KMS-11 (cell line): ENCODE measurements at regions not wholly inside any gene's neighbourhood (a gene's known extent, or its start where the extent isn't known, plus 50 kb on each side); places are given as distances from the start of the nearest gene placed in this dataset.

ENCODE experiments used
- H2AFZ ChIP-seq: fragments of 200-600 bp; sonication (generic); 2 replicates; pipeline ENCODE4 v1.6.1; 2016; ENCODE audit warnings: antibody characterized with exemption, mixed run types, low read depth
- H3K27ac ChIP-seq: fragments of 200-600 bp; sonication (generic); 2 replicates; pipeline ENCODE4 v1.6.1; 2016; ENCODE audit warnings: mild to moderate bottlenecking, mixed run types
- H3K27me3 ChIP-seq: fragments of 200-600 bp; sonication (generic); 2 replicates; pipeline ENCODE4 v1.6.1; 2017; ENCODE audit warnings: mild to moderate bottlenecking, low read depth, mixed run types, moderate library complexity; ENCODE audit not compliant: insufficient read depth
- H3K36me3 ChIP-seq: fragments of 200-600 bp; sonication (generic); 2 replicates; pipeline ENCODE4 v1.6.1; 2017; ENCODE audit warnings: mild to moderate bottlenecking, mixed run types; ENCODE audit not compliant: insufficient read depth
- H3K4me1 ChIP-seq: fragments of 200-600 bp; sonication (generic); 2 replicates; pipeline ENCODE4 v1.6.1; 2016; ENCODE audit warnings: mild to moderate bottlenecking, low read depth, mixed run types; ENCODE audit not compliant: poor library complexity, severe bottlenecking
- H3K4me2 ChIP-seq: fragments of 200-600 bp; sonication (generic); 2 replicates; pipeline ENCODE4 v1.7.0; 2016; ENCODE audit warnings: mild to moderate bottlenecking, mixed run types
- H3K4me3 ChIP-seq: fragments of 200-600 bp; sonication (generic); IDR thresholded peaks from 2 replicates; pipeline ENCODE4 v1.6.1; 2017; ENCODE audit warnings: low read depth, low read length, mixed read lengths; ENCODE audit not compliant: insufficient read depth
- H3K79me2 ChIP-seq: fragments of 200-600 bp; sonication (generic); 2 replicates; pipeline ENCODE4 v1.6.1; 2016; ENCODE audit warnings: low read depth, mixed run types; ENCODE audit not compliant: insufficient read depth
- H3K9ac ChIP-seq: fragments of 200-600 bp; sonication (generic); 2 replicates; pipeline ENCODE4 v1.6.1; 2016; ENCODE audit warnings: mild to moderate bottlenecking, mixed run types
- H4K20me1 ChIP-seq: fragments of 200-600 bp; sonication (generic); 2 replicates; pipeline ENCODE4 v1.6.1; 2016; ENCODE audit warnings: mild to moderate bottlenecking, mixed run types; ENCODE audit not compliant: insufficient read depth
- TF ChIP-seq, protein P1 (sequence below): fragments of 200-600 bp; sonication (generic); conservative IDR thresholded peaks from 2 replicates; pipeline ENCODE4 v1.6.1; 2017; ENCODE audit warnings: low read depth, mild to moderate bottlenecking, antibody characterized with exemption, low read length, moderate library complexity, mixed read lengths

DNA sequence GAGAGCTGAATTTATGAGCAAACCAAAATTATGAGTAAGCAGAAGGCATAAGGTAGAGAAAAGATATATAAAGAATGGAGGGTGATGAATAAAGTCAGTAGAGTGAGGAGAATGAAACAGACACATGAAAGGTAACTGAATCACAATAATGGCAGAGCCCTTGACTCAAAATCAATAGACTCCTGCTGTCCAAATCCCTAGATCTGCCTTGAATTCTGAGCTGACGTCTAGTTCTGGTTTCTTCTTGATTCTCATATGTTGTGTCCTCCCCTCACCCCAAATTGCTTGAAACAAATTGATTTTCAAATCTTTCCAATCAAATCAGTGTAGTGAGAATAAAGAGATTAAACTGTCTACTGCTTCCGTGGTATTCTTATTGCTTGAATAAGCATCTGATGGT, 86.6 kb upstream of the IQCM start:
- Histone ChIP-seq H4K20me1 (no peaks in the 10 kb centered on the region), H3K36me3 (no peaks in the 10 kb centered on the region), H3K4me3 (no peak overlapping the region), H3K9ac (no peak overlapping the region), H2AFZ (no peak overlapping the region), H3K79me2 (no peaks in the 10 kb centered on the region), H3K27me3 (no peaks in the 10 kb centered on the region), H3K4me1 (no peaks in the 10 kb centered on the region), H3K4me2 (no peak overlapping the region), H3K27ac (no peak overlapping the region)
- TF ChIP-seq, protein P1, sequence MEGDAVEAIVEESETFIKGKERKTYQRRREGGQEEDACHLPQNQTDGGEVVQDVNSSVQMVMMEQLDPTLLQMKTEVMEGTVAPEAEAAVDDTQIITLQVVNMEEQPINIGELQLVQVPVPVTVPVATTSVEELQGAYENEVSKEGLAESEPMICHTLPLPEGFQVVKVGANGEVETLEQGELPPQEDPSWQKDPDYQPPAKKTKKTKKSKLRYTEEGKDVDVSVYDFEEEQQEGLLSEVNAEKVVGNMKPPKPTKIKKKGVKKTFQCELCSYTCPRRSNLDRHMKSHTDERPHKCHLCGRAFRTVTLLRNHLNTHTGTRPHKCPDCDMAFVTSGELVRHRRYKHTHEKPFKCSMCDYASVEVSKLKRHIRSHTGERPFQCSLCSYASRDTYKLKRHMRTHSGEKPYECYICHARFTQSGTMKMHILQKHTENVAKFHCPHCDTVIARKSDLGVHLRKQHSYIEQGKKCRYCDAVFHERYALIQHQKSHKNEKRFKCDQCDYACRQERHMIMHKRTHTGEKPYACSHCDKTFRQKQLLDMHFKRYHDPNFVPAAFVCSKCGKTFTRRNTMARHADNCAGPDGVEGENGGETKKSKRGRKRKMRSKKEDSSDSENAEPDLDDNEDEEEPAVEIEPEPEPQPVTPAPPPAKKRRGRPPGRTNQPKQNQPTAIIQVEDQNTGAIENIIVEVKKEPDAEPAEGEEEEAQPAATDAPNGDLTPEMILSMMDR, result no peak

DNA sequence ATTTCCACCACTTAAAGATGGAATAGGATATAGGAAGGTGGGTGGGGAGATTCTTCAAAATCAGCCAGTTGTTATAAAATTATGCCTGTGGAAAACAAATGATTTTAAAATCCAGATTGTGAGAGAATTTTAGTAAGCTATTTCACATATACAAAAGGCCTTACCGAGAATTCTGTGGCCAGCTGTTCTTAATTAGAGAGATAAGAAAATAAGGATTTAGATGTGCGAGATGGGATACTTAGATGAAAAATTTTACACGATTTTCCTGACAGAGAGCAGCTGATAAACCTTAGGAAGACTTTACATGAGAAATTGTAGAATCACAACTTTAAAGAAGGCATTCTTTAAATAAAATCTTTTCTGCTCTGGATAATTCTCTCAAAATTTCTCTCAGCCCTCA, 94.5 kb upstream of the IQCM start:
- TF ChIP-seq, protein P1, result no peak
- Histone ChIP-seq H3K4me3 (no peak overlapping the region), H4K20me1 (no peaks in the 10 kb centered on the region), H3K79me2 (no peaks in the 10 kb centered on the region), H3K27ac (no peak overlapping the region), H2AFZ (no peak overlapping the region), H3K27me3 (no peaks in the 10 kb centered on the region), H3K36me3 (no peaks in the 10 kb centered on the region), H3K9ac (no peak overlapping the region), H3K4me2 (no peak overlapping the region), H3K4me1 (no peaks in the 10 kb centered on the region)

DNA sequence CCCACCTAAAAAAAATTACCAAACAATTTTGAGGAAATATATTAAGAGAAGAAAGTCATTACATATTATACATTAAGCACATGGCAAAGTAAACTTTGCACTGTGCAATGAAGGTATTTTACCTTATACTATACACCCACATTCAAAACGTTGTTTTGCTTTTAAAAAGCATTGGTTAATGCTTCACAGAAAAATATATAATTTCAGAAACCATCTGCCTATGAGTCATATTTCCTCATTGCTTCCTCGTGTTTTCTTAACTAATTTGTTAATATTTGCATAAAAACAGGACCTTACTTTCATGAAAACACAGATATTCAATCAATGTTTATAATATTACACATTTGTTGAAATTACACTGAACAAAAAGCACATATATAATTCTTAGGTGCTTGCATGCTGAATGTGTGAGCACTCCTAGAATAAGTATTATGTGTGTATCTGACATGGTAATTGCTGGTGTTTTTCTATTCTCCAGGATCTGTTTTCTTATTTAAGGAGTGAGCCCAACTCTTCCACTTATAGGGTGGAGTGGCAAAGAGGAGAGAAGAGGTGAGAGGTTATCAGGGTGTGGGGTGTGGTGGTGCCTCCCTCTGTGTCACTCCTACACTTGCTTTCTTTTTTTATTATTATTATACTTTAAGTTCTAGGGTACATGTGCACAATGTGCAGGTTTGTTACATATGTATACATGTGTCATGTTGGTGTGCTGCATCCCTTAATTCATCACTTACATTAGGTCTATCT, 95.1 kb upstream of the IQCM start:
- H3K4me1 ChIP-seq, result no peaks in the 10 kb centered on the region
- no peaks in the 10 kb centered on the region for H3K36me3 ChIP-seq
- H3K79me2 ChIP-seq, result no peaks in the 10 kb centered on the region
- no peak overlapping the region for H3K4me2 ChIP-seq
- no peak overlapping the region for H3K4me3 ChIP-seq
- no peaks in the 10 kb centered on the region for H4K20me1 ChIP-seq
- TF ChIP-seq, protein P1, result no peak
- H3K27ac ChIP-seq, result no peak overlapping the region
- no peak overlapping the region for H3K9ac ChIP-seq
- no peaks in the 10 kb centered on the region for H3K27me3 ChIP-seq
- H2AFZ ChIP-seq, result no peak overlapping the region

DNA sequence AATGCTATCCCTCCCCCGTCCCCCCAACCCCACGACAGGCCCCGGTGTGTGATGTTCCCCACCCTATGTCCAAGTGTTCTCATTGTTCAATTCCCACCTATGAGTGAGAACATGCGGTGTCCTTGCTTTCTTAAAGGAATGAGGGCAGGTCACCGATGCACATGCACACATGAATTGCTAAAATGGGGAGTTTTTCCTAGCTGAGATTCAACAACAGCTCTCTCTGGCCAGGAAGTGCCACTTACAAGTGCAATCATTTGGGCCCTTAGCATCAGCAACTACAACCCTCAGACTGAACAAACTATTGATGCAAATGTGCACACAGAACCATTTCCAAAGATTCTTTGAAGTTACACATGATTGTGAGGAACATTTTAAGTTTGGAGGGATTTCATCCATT, 95.7 kb upstream of the IQCM start:
- no peaks in the 10 kb centered on the region for H3K36me3 ChIP-seq
- H2AFZ ChIP-seq, result no peak overlapping the region
- H4K20me1 ChIP-seq, result no peaks in the 10 kb centered on the region
- TF ChIP-seq, protein P1, result no peak
- H3K27ac ChIP-seq, result no peak overlapping the region
- H3K9ac ChIP-seq, result no peak overlapping the region
- no peaks in the 10 kb centered on the region for H3K4me1 ChIP-seq
- H3K79me2 ChIP-seq, result no peaks in the 10 kb centered on the region
- no peak overlapping the region for H3K4me3 ChIP-seq
- H3K27me3 ChIP-seq, result no peaks in the 10 kb centered on the region
- no peak overlapping the region for H3K4me2 ChIP-seq
